Nephron (organoid): ENCODE measurements at regions not wholly inside any gene's neighbourhood (a gene's known extent, or its start where the extent isn't known, plus 50 kb on each side); places are given as distances from the start of the nearest gene placed in this dataset.

ENCODE experiments used
- H3K27ac Mint-ChIP-seq, 3 experiments: 2 replicates each; pipeline ENCODE4 v1.8.0; 2020; ENCODE audit warnings: mixed read lengths in 3 of 3, mild to moderate bottlenecking in 2 of 3, moderate library complexity in 1 of 3
- H3K27me3 Mint-ChIP-seq: 2 replicates; pipeline ENCODE4 v1.8.0; 2021; ENCODE audit warnings: low read depth, mild to moderate bottlenecking, moderate library complexity, mixed read lengths
- H3K36me3 Mint-ChIP-seq: 2 replicates; pipeline ENCODE4 v1.8.0; 2020; ENCODE audit warnings: low read depth, mixed read lengths
- H3K4me1 Mint-ChIP-seq: 2 replicates; pipeline ENCODE4 v1.8.0; 2020; ENCODE audit warnings: mixed read lengths
- H3K4me3 Mint-ChIP-seq, 3 experiments: 2 replicates each; pipeline ENCODE4 v1.8.0; 2020; ENCODE audit warnings: mild to moderate bottlenecking in 3 of 3, mixed read lengths in 3 of 3, moderate library complexity in 2 of 3
- H3K9me3 Mint-ChIP-seq: 2 replicates; pipeline ENCODE4 v1.8.0; 2020; ENCODE audit warnings: mixed read lengths
- TF ChIP-seq, protein P1 (sequence below), 3 experiments: fragments of 200-600 bp; sonication (generic); IDR thresholded peaks; one replicate each; pipeline ENCODE4 v1.5.0; 2021; ENCODE audit warnings: antibody characterized with exemption in 3 of 3; ENCODE audit not compliant: unreplicated experiment in 3 of 3

DNA sequence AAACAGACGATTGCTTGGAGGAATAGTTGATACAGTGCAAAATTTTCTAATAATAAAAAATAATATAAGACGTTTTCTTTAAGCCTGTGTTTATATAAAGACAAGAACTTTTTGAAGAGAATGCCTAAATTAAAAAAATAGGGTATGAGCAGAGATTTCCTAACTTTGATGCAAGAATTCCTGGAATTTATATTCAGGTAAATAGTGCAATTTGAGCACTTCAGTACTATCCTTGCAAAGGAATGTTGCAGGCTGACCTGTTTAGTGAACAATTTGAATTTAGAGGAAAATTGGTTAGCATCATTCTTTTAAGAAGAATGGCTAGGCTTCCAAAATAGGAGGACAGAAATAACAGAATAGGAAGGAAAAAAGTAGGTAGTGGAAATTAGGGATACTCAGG lies 1172.3 kb downstream of the HACE1 start:
- no peaks in the 10 kb centered on the region for H3K36me3 Mint-ChIP-seq

DNA sequence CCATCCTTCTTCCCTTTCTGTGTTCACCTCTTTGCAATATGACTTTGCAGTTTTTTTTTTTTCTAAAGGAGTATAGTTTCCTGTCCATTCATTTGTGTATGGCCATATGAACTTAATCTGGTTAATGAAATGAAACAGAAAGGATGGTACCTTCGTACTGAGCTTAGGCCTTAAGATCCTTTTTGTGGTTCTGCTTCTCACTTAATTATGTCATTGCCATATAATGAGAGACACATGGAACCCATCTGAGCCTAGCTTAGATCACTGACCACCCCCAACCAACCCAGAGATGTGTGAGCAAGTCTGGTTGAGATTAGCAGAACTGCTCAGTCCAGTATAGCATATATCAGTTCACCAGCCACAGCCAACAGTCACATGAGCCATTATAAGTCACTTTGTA lies 1179.6 kb downstream of the HACE1 start:
- no peak overlapping the region for H3K4me3 Mint-ChIP-seq

More for the DNA sequence above, 1172.3 kb downstream of the HACE1 start:
- H3K9me3 Mint-ChIP-seq, result no peaks in the 10 kb centered on the region
- H3K4me1 Mint-ChIP-seq, result no peaks in the 10 kb centered on the region
- H3K27me3 Mint-ChIP-seq, result no peaks in the 10 kb centered on the region
- TF ChIP-seq, protein P1, sequence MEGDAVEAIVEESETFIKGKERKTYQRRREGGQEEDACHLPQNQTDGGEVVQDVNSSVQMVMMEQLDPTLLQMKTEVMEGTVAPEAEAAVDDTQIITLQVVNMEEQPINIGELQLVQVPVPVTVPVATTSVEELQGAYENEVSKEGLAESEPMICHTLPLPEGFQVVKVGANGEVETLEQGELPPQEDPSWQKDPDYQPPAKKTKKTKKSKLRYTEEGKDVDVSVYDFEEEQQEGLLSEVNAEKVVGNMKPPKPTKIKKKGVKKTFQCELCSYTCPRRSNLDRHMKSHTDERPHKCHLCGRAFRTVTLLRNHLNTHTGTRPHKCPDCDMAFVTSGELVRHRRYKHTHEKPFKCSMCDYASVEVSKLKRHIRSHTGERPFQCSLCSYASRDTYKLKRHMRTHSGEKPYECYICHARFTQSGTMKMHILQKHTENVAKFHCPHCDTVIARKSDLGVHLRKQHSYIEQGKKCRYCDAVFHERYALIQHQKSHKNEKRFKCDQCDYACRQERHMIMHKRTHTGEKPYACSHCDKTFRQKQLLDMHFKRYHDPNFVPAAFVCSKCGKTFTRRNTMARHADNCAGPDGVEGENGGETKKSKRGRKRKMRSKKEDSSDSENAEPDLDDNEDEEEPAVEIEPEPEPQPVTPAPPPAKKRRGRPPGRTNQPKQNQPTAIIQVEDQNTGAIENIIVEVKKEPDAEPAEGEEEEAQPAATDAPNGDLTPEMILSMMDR (IDR thresholded peaks at IDR 0.05; ENCODE audit: unreplicated experiment in 3 of 3), result no peak
- no peak overlapping the region for H3K4me3 Mint-ChIP-seq
- no peak overlapping the region for H3K27ac Mint-ChIP-seq

DNA sequence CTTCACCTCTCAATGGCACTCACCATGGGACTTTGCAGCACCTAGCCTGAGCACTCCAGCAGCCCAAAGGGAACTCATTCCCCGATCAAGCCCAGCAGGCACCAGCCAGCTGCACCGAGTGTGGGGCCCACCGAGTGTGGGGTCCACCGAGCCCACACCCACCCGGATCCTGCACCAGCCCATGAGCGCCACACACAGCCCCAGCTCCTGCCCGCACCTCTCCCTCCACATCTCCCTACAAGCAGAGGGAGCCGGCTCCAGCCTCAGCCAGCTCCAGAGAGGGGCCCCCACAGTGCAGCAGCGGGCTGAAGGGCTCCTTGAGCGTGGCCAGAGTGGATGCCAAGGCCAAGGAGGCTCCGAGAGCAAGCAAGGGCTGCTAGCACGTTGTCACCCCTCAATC lies 1182.4 kb downstream of the HACE1 start:
- H3K36me3 Mint-ChIP-seq, result no peaks in the 10 kb centered on the region
- no peak overlapping the region for H3K27ac Mint-ChIP-seq
- peaks cover 5% of the 10 kb centered on the region for H3K4me1 Mint-ChIP-seq
- H3K9me3 Mint-ChIP-seq, result peaks cover 3% of the 10 kb centered on the region
- TF ChIP-seq, protein P1 (IDR thresholded peaks at IDR 0.05; ENCODE audit: unreplicated experiment in 3 of 3), result no peak
- H3K4me3 Mint-ChIP-seq, result no peak overlapping the region
- H3K27me3 Mint-ChIP-seq, result no peaks in the 10 kb centered on the region

More for the DNA sequence above, 1179.6 kb downstream of the HACE1 start:
- Mint-ChIP-seq H3K27me3 (no peaks in the 10 kb centered on the region), H3K4me1 (peaks cover 5% of the 10 kb centered on the region), H3K27ac (no peak overlapping the region), H3K36me3 (no peaks in the 10 kb centered on the region), H3K9me3 (peaks cover 3% of the 10 kb centered on the region)
- TF ChIP-seq, protein P1 (IDR thresholded peaks at IDR 0.05; ENCODE audit: unreplicated experiment in 3 of 3), result no peak

DNA sequence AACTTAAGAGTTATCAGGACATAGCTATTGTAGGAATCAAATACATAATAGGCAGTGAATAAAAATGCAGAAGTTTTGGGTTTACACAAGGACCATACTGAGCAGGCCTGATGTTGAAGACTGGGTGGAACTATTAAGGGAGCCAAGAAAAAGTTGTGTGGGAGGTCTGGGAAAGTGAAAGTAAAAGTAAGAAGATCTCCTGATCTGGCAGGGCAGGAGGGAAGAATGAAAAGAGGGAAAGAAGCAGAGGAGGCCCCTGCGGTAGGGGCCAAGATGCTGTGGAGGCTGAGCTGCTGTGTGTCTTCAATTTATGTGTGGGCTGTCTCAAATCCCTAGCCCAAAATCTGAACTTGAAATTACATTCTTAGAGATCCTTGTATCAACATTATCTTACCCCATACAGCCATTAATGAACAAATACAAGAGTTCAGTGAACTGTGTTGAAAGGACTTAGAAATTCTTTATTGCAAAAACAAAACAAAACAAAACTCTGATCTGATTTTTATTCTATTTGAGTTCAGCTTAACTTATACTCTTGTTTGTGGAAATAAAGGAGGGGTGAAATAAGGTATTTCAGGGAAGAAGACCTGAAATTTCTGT lies 1183.8 kb downstream of the HACE1 start:
- no peak overlapping the region for H3K4me3 Mint-ChIP-seq
- no peaks in the 10 kb centered on the region for H3K27me3 Mint-ChIP-seq
- peaks cover 3% of the 10 kb centered on the region for H3K9me3 Mint-ChIP-seq
- peaks cover 5% of the 10 kb centered on the region for H3K4me1 Mint-ChIP-seq
- H3K27ac Mint-ChIP-seq, result peak overlapping the region in 2 of 3 experiments; percentile 57 to 63
- no peaks in the 10 kb centered on the region for H3K36me3 Mint-ChIP-seq
- TF ChIP-seq, protein P1 (IDR thresholded peaks at IDR 0.05; ENCODE audit: unreplicated experiment in 3 of 3), result no peak

DNA sequence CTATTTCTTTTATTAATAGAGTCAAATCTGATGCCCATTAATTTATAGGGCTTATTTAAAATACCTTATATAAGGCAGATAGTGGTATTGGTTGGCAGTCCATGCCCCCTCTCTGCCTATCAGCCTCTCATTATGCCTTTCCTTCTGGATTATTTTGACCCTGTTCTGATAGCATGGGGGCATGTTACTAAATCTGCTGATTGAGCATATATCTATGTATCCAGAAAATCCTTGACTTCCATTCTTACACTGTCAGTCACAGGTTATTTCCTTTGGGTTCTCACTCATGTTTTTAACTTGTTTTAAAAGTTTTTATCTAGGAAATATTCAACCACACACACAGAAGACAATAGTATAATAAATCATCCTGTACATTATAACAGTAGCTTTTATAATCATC lies 1184.9 kb downstream of the HACE1 start:
- TF ChIP-seq, protein P1 (IDR thresholded peaks at IDR 0.05; ENCODE audit: unreplicated experiment in 3 of 3), result no peak
- peaks cover 3% of the 10 kb centered on the region for H3K9me3 Mint-ChIP-seq
- H3K27me3 Mint-ChIP-seq, result no peaks in the 10 kb centered on the region
- H3K4me1 Mint-ChIP-seq, result peaks cover 5% of the 10 kb centered on the region
- no peaks in the 10 kb centered on the region for H3K36me3 Mint-ChIP-seq
- H3K27ac Mint-ChIP-seq, result no peak overlapping the region
- no peak overlapping the region for H3K4me3 Mint-ChIP-seq

DNA sequence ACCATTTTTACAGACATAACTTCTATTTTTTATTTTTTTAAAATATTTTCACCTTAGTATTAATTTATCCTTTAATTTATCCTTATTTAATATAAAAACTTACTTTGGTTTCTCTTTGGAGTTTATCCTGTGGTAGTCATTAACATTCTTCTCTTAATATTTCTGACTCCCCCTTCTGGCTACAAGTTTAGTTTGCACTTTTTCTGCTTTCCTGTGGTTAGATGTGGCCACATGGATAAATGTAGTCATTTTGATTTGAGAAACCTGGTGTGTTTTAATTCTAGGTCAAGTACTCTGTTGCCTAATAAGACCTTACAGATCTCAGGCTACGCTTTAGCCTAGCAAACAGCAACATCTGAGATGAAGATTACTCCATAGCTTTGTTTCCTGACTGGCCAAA lies 1187.5 kb downstream of the HACE1 start:
- TF ChIP-seq, protein P1 (IDR thresholded peaks at IDR 0.05; ENCODE audit: unreplicated experiment in 3 of 3), result peak in 1 of 3 experiments; percentile 27
- H3K9me3 Mint-ChIP-seq, result no peaks in the 10 kb centered on the region
- H3K27me3 Mint-ChIP-seq, result no peaks in the 10 kb centered on the region
- H3K36me3 Mint-ChIP-seq, result no peaks in the 10 kb centered on the region
- H3K4me1 Mint-ChIP-seq, result peaks cover 5% of the 10 kb centered on the region
- no peak overlapping the region for H3K4me3 Mint-ChIP-seq
- H3K27ac Mint-ChIP-seq, result no peak overlapping the region
